ENCODE measurements at regions not wholly inside any gene's neighbourhood (a gene's known extent, or its start where the extent isn't known, plus 50 kb on each side); places are given as distances from the start of the nearest gene placed in this dataset.
"Not testable (repeated sequence)": the region's sequence is repeated elsewhere in the genome, so short reads cannot be mapped to it uniquely, and the experiment has no call there.

GRCh38 chr14:106134886-106135285, 608.5 kb downstream of the TMEM121 start:
- ChIA-PET CTCF (no interaction called here), POLR2A (no interaction called here)
- Histone ChIP-seq H3K27me3 (ENCODE audit: control insufficient read depth in 1 of 2, insufficient read depth in 2 of 2, low read length in 2 of 2) (no peaks in the 10 kb centered on the region), H3K4me1 (ENCODE audit: insufficient read depth, low read length) (peaks cover 5% of the 10 kb centered on the region), H3K36me3 (ENCODE audit: insufficient read depth, low read length) (no peaks in the 10 kb centered on the region), H3K4me3 (ENCODE audit: low read length) (no peak overlapping the region), H3K27ac (ENCODE audit: low read depth in 1 of 2, low read length in 2 of 2) (no peak overlapping the region), H3K9me3 (ENCODE audit: control insufficient read depth in 1 of 2, insufficient read depth in 1 of 2, low read length in 2 of 2) (no peaks in the 10 kb centered on the region)
- Mint-ChIP-seq H3K4me3 (no peak overlapping the region), H3K36me3 (ENCODE audit: low read depth) (no peaks in the 10 kb centered on the region), H3K27me3 (no peaks in the 10 kb centered on the region), H3K27ac (no peak overlapping the region), H3K9me3 (no peaks in the 10 kb centered on the region), H3K4me1 (ENCODE audit: low read depth) (peaks cover 21% of the 10 kb centered on the region)
- no peak for TF ChIP-seq CTCF (IDR thresholded peaks at IDR 0.05)
- ATAC-seq (ENCODE audit: poor library complexity) (no peak), DNase-seq (no peak)
- intact Hi-C loops (cut with DNase I, micrococcal nuclease): loop anchor here in 1 of 2 experiments (10.0 kb wide), 1 partner anchor 130 kb away; no protein-coding TSS in a partner anchor

GRCh38 chr14:106141242-106142220, 615.1 kb downstream of the TMEM121 start:
- Histone ChIP-seq H3K9me3 (ENCODE audit: control insufficient read depth in 1 of 2, insufficient read depth in 1 of 2, low read length in 2 of 2) (no peaks in the 10 kb centered on the region), H3K36me3 (ENCODE audit: insufficient read depth, low read length) (no peaks in the 10 kb centered on the region), H3K27me3 (ENCODE audit: control insufficient read depth in 1 of 2, insufficient read depth in 2 of 2, low read length in 2 of 2) (peaks cover 0 to under 1% of the 10 kb centered on the region in 2 experiments), H3K4me1 (ENCODE audit: insufficient read depth, low read length) (peaks cover 10% of the 10 kb centered on the region), H3K4me3 (ENCODE audit: low read length) (no peak overlapping the region), H3K27ac (ENCODE audit: low read depth in 1 of 2, low read length in 2 of 2) (no peak overlapping the region)
- no peaks in the 10 kb centered on the region for H3K27me3 Mint-ChIP-seq
- DNase-seq: peak in 11 of 14 experiments; percentile 16 to 76 (median 33)
- intact Hi-C loops (cut with DNase I, micrococcal nuclease): no loop called here
- ChIA-PET CTCF (interaction anchor here (0.7 to 2.2 kb wide), 16 partner anchors 10 to 623 kb away, joined by 3 to 20 read pairs (median 4); no protein-coding TSS in a partner anchor), POLR2A (no interaction called here)
- no peaks in the 10 kb centered on the region for H3K36me3 Mint-ChIP-seq (ENCODE audit: low read depth)
- H3K27ac Mint-ChIP-seq: peak overlapping the region; percentile 32
- H3K9me3 Mint-ChIP-seq: no peaks in the 10 kb centered on the region
- H3K4me1 Mint-ChIP-seq (ENCODE audit: low read depth): peaks cover 16% of the 10 kb centered on the region
- peak; percentile 34 for ATAC-seq (ENCODE audit: poor library complexity)
- no peak overlapping the region for H3K4me3 Mint-ChIP-seq
- no peak for TF ChIP-seq CTCF (IDR thresholded peaks at IDR 0.05)

GRCh38 chr14:106145731-106146130, 619.3 kb downstream of the TMEM121 start:
- H3K27me3 Mint-ChIP-seq; intact Hi-C loops (cut with DNase I, micrococcal nuclease); H3K36me3 Mint-ChIP-seq (ENCODE audit: low read depth); CTCF ChIA-PET; H3K27ac ChIP-seq (ENCODE audit: low read depth in 1 of 2, low read length in 2 of 2); H3K4me3 ChIP-seq (ENCODE audit: low read length); H3K9me3 ChIP-seq (ENCODE audit: control insufficient read depth in 1 of 2, insufficient read depth in 1 of 2, low read length in 2 of 2); H3K27me3 ChIP-seq (ENCODE audit: control insufficient read depth in 1 of 2, insufficient read depth in 2 of 2, low read length in 2 of 2); H3K4me3 Mint-ChIP-seq; H3K27ac Mint-ChIP-seq; ATAC-seq (ENCODE audit: poor library complexity); H3K4me1 ChIP-seq (ENCODE audit: insufficient read depth, low read length); H3K9me3 Mint-ChIP-seq; H3K36me3 ChIP-seq (ENCODE audit: insufficient read depth, low read length): not testable (repeated sequence)
- peak in 1 of 14 experiments; percentile 28 for DNase-seq
- H3K4me1 Mint-ChIP-seq (ENCODE audit: low read depth): peaks cover 20% of the 10 kb centered on the region
- POLR2A ChIA-PET: interaction anchor here (1.2 kb wide), 1 partner anchor 55 kb away, joined by 3 read pairs; no protein-coding TSS in a partner anchor

All from CD4-positive, alpha-beta T cell (primary cell).